ENCODE measurements at regions not wholly inside any gene's neighbourhood (a gene's known extent, or its start where the extent isn't known, plus 50 kb on each side); places are given as distances from the start of the nearest gene placed in this dataset.

- no peak for TF ChIP-seq POLR2AphosphoS5 (IDR thresholded peaks at IDR 0.05)
- no peak for TF ChIP-seq POLR2A (IDR thresholded peaks at IDR 0.05)
- no peak for TF ChIP-seq CTCF (IDR thresholded peaks at IDR 0.05)
- H3K9me3 ChIP-seq: no peaks in the 10 kb centered on the region
- no peak overlapping the region for H3K27ac ChIP-seq
- no peaks in the 10 kb centered on the region for H3K27me3 ChIP-seq
- ATAC-seq: no peak
- no peaks in the 10 kb centered on the region for H3K4me1 ChIP-seq
- no peaks in the 10 kb centered on the region for H3K36me3 ChIP-seq
- H3K4me3 ChIP-seq: no peak overlapping the region
- WGBS, 2 donors (ENCODE audit: low coverage in 1 of 2): 94 to 96% methylated on average over 4 of the region's 4 CpGs
These were observed 399.2 kb downstream of the EPM2A start for GRCh38 chr6:145336119-145336518.

DNA sequence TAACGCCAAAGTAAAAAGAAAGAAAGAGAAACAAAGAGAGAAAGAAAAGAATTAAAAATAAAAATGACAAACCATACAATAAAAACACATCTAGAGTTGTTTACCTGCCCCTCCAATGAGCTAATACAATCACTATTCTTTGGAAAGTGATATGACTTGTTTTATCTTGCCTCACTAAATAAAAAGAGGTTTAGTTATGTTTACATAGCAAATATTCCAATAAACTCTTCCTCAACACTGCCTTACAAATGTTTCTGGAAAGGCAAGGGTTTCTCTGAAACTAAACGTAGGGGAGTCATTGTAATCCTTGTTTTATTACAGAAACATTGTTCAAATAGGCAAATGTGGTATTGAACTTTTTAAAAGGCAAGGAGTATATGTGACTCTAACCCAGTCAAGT lies 396.2 kb downstream of the EPM2A start:
- H3K4me1 ChIP-seq: no peaks in the 10 kb centered on the region
- H3K36me3 ChIP-seq: no peaks in the 10 kb centered on the region
- H3K27ac ChIP-seq: no peak overlapping the region
- ATAC-seq: no peak
- H3K27me3 ChIP-seq: no peaks in the 10 kb centered on the region
- TF ChIP-seq POLR2AphosphoS5 (IDR thresholded peaks at IDR 0.05): no peak
- H3K9me3 ChIP-seq: no peaks in the 10 kb centered on the region
- no peak overlapping the region for H3K4me3 ChIP-seq
- 59 to 90% methylated on average over 1 to 2 of the region's 2 CpGs for WGBS, 2 donors (ENCODE audit: low coverage in 1 of 2)

DNA sequence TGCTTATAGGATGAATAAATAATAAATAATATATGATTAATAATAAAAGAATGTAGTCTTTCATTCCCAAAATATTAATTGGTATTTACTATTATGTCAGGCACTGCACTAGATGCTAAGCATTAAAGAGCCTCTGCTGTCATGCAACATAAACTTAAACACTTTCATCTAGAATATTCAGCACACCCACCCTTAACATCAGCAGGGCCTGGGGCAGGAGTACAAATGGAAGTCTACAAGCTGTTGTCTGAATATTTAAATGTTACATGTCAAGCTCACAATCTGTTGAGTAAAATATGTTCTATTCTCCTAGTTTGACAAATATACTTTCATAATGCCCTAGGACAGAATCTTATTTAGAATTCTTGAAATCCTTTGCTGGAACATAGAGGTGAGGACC lies 395.1 kb downstream of the EPM2A start:
- TF ChIP-seq EP300 (IDR thresholded peaks at IDR 0.05): no peak
- no peak for TF ChIP-seq POLR2AphosphoS5 (IDR thresholded peaks at IDR 0.05)
- no peak for ATAC-seq
- Histone ChIP-seq H3K36me3 (no peaks in the 10 kb centered on the region), H3K4me3 (no peak overlapping the region), H3K9me3 (no peaks in the 10 kb centered on the region), H3K27ac (no peak overlapping the region), H3K4me1 (no peaks in the 10 kb centered on the region), H3K27me3 (no peaks in the 10 kb centered on the region)

DNA sequence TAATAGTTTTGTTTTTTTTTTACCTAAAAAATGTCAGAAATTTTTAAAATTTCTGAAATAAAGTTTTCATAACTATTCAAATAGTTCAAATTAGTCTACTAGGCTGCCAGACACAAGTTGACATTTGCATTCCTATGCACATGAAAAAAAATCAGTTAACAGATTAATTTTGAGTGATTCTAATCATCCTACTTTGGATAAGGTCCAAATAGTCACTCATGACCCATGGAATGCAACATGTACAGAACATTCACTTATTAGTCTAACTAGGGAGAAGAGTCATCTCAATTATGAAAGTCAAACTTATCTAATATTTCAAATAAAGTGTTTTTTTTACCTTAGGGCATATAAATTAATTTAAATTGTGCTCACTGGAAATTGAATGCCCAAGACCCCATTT lies 390.2 kb downstream of the EPM2A start:
- H3K9me3 ChIP-seq: no peaks in the 10 kb centered on the region
- no peak for ATAC-seq
- no peak overlapping the region for H3K4me3 ChIP-seq
- TF ChIP-seq POLR2AphosphoS5 (IDR thresholded peaks at IDR 0.05): no peak
- TF ChIP-seq POLR2A (IDR thresholded peaks at IDR 0.05): no peak
- no peak for TF ChIP-seq CTCF (IDR thresholded peaks at IDR 0.05)
- TF ChIP-seq EP300 (IDR thresholded peaks at IDR 0.05): no peak
- H3K36me3 ChIP-seq: no peaks in the 10 kb centered on the region
- H3K27me3 ChIP-seq: no peaks in the 10 kb centered on the region
- no peak overlapping the region for H3K27ac ChIP-seq
- H3K4me1 ChIP-seq: no peaks in the 10 kb centered on the region

DNA sequence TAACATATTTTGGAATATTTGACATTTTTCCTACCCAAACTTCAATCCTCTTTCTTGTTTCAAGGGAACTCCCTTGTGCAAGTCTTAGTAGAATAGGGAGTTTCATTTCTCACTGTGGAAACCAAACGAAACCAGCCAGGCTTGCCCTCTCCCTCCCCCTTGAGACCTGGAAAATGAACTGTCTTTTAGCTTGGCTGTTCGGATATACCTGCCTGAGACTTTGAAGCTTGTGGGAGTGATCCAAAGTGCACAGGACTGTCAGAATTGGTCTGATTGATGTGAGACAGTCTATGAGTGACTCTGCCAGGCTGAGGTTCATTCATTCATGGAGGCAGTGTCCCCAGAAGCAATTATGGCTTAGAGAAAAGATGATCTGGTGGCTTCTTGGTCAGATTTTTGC lies 388.1 kb downstream of the EPM2A start:
- H3K36me3 ChIP-seq: no peaks in the 10 kb centered on the region
- no peak for TF ChIP-seq EP300 (IDR thresholded peaks at IDR 0.05)
- no peak for TF ChIP-seq CTCF (IDR thresholded peaks at IDR 0.05)
- TF ChIP-seq POLR2A (IDR thresholded peaks at IDR 0.05): no peak
- no peak for TF ChIP-seq POLR2AphosphoS5 (IDR thresholded peaks at IDR 0.05)
- no peaks in the 10 kb centered on the region for H3K27me3 ChIP-seq
- H3K27ac ChIP-seq: no peak overlapping the region
- WGBS, 2 donors (ENCODE audit: low coverage in 1 of 2): 50 to 100% methylated on average over 1 of the region's 2 CpGs
- H3K9me3 ChIP-seq: no peaks in the 10 kb centered on the region
- H3K4me1 ChIP-seq: no peaks in the 10 kb centered on the region
- H3K4me3 ChIP-seq: no peak overlapping the region
- ATAC-seq: no peak

DNA sequence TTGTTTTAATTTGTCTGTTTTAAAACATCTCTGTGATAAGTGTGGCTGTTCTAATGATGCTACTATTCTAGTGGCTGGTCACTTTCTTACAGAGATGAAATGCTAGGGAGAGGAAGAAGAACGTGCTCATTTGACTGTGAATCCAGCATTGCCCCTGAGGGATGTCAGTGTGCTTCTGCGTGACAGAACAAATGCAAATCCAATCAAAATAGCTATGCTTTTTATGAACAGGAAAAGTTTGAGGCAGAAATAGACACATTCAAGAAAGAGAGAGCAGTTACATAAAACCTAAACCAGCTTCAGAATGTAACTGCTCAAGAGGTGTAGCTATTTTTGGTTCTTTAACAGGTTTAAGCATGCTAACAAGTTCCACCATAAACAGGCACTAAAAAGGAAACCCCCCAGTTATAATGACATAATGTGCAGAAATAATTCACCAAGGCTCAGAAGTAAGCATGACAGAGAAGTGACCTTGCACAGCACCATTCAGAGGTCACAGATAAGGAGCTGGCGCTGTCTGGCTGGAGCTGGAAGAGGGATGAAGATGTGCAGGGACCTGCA lies 385.3 kb downstream of the EPM2A start:
- H3K27ac ChIP-seq: no peak overlapping the region
- TF ChIP-seq POLR2A (IDR thresholded peaks at IDR 0.05): no peak
- no peak for TF ChIP-seq POLR2AphosphoS5 (IDR thresholded peaks at IDR 0.05)
- no peak for TF ChIP-seq CTCF (IDR thresholded peaks at IDR 0.05)
- TF ChIP-seq EP300 (IDR thresholded peaks at IDR 0.05): no peak
- 62 to 83% methylated on average over 1 to 2 of the region's 3 CpGs for WGBS, 2 donors (ENCODE audit: low coverage in 1 of 2)
- H3K36me3 ChIP-seq: no peaks in the 10 kb centered on the region
- no peak overlapping the region for H3K4me3 ChIP-seq
- no peaks in the 10 kb centered on the region for H3K4me1 ChIP-seq
- no peak for ATAC-seq
- H3K27me3 ChIP-seq: no peaks in the 10 kb centered on the region
- H3K9me3 ChIP-seq: no peaks in the 10 kb centered on the region

Data from gastroesophageal sphincter (tissue), 4 donors.